ENCODE measurements at regions not wholly inside any gene's neighbourhood (a gene's known extent, or its start where the extent isn't known, plus 50 kb on each side); places are given as distances from the start of the nearest gene placed in this dataset.
"Not testable (repeated sequence)": the region's sequence is repeated elsewhere in the genome, so short reads cannot be mapped to it uniquely, and the experiment has no call there.

GRCh38 chr1:164006186-164006585 is 552.8 kb upstream of the PBX1 start:
- not testable (repeated sequence) for TF ChIP-seq POLR2AphosphoS5 (IDR thresholded peaks at IDR 0.05; ENCODE audit: low read depth, low read length); CEBPB (IDR thresholded peaks at IDR 0.05; ENCODE audit: low read depth); CTCF (IDR thresholded peaks at IDR 0.05 in 2 of 3, conservative IDR thresholded peaks at IDR 0.05 in 1 of 3; ENCODE audit: borderline replicate concordance in 1 of 3, insufficient read depth in 1 of 3, low read depth in 2 of 3, low read length in 2 of 3)

Measured in HCT116 (cell line).